IPS-18a (cell line): ENCODE measurements at regions not wholly inside any gene's neighbourhood (a gene's known extent, or its start where the extent isn't known, plus 50 kb on each side); places are given as distances from the start of the nearest gene placed in this dataset.

Source experiments
- H3K27ac ChIP-seq: one replicate; pipeline ENCODE4 v1.5.1; 2013; ENCODE audit warnings: low read length
- H3K27me3 ChIP-seq: one replicate; pipeline ENCODE4 v1.6.1; 2013; ENCODE audit warnings: mild to moderate bottlenecking, low read length; ENCODE audit not compliant: control insufficient read depth, insufficient read depth
- H3K36me3 ChIP-seq: one replicate; pipeline ENCODE4 v1.6.1; 2013; ENCODE audit warnings: low read depth, low read length; ENCODE audit not compliant: control insufficient read depth
- H3K4me1 ChIP-seq: one replicate; pipeline ENCODE4 v1.6.1; 2013; ENCODE audit warnings: low read depth, low read length; ENCODE audit not compliant: control insufficient read depth
- H3K4me3 ChIP-seq: one replicate; pipeline ENCODE4 v1.5.1; 2013; ENCODE audit warnings: low read length
- H3K9ac ChIP-seq: one replicate; pipeline ENCODE4 v1.6.1; 2013; ENCODE audit warnings: mild to moderate bottlenecking, low read length, moderate library complexity
- H3K9me3 ChIP-seq: one replicate; pipeline ENCODE4 v1.6.1; 2013; ENCODE audit warnings: low read depth, low read length; ENCODE audit not compliant: control insufficient read depth

DNA sequence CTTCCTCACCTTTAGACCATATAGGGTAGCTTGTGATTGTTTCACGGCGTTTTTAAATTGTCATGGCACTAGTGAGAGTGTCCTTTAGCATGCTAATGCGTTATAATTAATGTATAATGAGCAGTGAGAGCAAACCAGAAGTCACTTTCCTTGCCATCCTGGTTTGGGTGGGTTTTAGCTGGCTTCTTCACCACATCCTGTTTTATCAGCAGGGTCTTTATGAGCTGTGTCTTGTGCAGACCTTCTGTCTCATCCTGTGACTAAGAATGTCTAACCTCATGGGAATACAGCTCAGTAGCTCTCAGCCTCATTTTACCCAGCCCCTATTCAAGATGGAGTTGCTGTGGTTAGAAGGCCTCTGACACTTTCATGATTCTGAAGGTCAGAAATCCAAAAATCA, 370.9 kb upstream of the RBFOX1 start:
- no peaks in the 10 kb centered on the region for H3K4me1 ChIP-seq
- H3K9me3 ChIP-seq, result peaks cover 2% of the 10 kb centered on the region
- no peaks in the 10 kb centered on the region for H3K36me3 ChIP-seq
- H3K9ac ChIP-seq, result no peak overlapping the region
- H3K27ac ChIP-seq, result no peak overlapping the region
- no peak overlapping the region for H3K4me3 ChIP-seq
- H3K27me3 ChIP-seq, result no peaks in the 10 kb centered on the region

DNA sequence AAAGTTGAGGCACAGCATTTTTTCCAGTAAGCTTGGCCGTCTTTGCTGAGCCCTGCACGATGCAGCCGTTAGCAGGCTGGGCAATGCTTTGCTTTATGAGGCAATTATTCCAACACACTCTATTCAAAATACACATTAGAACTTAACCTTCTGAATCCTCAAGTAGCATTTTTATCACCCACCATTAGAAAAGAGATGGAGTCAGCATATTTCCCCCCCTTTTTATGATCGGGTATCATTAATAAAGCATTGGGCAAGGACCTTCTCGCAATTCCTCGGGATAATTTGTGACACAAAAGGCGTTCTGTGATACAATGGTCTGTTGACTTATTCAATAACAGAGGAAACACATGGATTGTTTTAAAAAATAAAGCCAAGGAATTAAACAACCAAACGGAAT, 374.5 kb upstream of the RBFOX1 start:
- H3K4me3 ChIP-seq, result no peak overlapping the region
- no peaks in the 10 kb centered on the region for H3K4me1 ChIP-seq

GRCh38 chr16:6957681-6958080, 375.0 kb upstream of the RBFOX1 start:
- peaks cover 6% of the 10 kb centered on the region for H3K9me3 ChIP-seq

More for the DNA sequence above, 374.5 kb upstream of the RBFOX1 start:
- Histone ChIP-seq H3K36me3 (no peaks in the 10 kb centered on the region), H3K9me3 (peaks cover 4% of the 10 kb centered on the region), H3K27ac (no peak overlapping the region), H3K9ac (no peak overlapping the region), H3K27me3 (no peaks in the 10 kb centered on the region)

GRCh38 chr16:6956511-6956910, 376.1 kb upstream of the RBFOX1 start:
- Histone ChIP-seq H3K4me3 (no peak overlapping the region), H3K4me1 (no peaks in the 10 kb centered on the region), H3K9me3 (peaks cover 6% of the 10 kb centered on the region), H3K27me3 (no peaks in the 10 kb centered on the region), H3K27ac (no peak overlapping the region), H3K9ac (no peak overlapping the region), H3K36me3 (no peaks in the 10 kb centered on the region)

More at GRCh38 chr16:6957681-6958080, 375.0 kb upstream of the RBFOX1 start:
- no peak overlapping the region for H3K9ac ChIP-seq
- no peaks in the 10 kb centered on the region for H3K27me3 ChIP-seq
- no peaks in the 10 kb centered on the region for H3K36me3 ChIP-seq
- H3K4me3 ChIP-seq, result no peak overlapping the region
- no peak overlapping the region for H3K27ac ChIP-seq
- no peaks in the 10 kb centered on the region for H3K4me1 ChIP-seq

GRCh38 chr16:6955303-6955702, 377.3 kb upstream of the RBFOX1 start:
- Histone ChIP-seq H3K27ac (no peak overlapping the region), H3K36me3 (no peaks in the 10 kb centered on the region), H3K27me3 (no peaks in the 10 kb centered on the region), H3K4me1 (no peaks in the 10 kb centered on the region), H3K9ac (no peak overlapping the region), H3K9me3 (peaks cover 6% of the 10 kb centered on the region), H3K4me3 (no peak overlapping the region)

DNA sequence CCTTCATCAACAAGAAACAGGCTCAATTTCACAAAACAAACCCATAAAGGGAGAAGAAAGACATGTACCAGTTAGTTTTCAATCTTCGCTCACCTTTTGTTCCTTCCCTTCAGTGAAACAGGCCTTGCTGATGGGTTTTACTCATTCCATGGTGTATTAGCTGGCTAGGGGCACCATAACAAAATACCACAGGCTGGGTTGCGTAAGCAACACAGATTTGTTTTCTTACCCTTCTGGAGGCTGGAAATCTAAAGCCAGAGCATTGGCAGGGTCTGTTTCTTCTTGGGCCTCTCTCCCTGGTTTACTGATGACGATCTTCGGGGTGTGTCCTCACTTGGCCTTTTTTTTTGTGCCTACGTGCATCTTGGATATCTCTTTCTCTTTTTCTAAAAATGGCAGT, 383.4 kb upstream of the RBFOX1 start:
- Histone ChIP-seq H3K9ac (no peak overlapping the region), H3K36me3 (no peaks in the 10 kb centered on the region), H3K4me1 (no peaks in the 10 kb centered on the region), H3K9me3 (peaks cover 2% of the 10 kb centered on the region), H3K27ac (no peak overlapping the region), H3K4me3 (no peak overlapping the region), H3K27me3 (no peaks in the 10 kb centered on the region)

DNA sequence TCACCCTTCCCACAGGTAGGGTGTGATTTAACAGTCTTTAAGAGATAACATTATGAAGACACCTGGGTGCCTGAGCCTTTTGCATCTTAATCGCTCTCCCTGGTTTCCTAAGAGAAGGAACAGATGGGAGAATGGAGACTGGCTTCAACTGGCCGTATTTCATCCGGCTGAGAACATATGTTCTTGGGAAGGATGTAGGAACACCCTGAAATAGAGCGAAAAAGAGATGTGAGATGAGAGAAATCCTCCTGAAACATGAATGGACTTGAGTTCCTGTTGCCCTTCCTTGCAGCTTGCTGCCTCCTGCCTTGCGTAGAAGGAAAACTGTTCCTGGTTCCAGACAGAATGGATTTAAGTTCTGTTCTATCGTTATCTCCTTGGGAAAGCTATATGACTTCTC, 385.4 kb upstream of the RBFOX1 start:
- no peaks in the 10 kb centered on the region for H3K9me3 ChIP-seq
- no peak overlapping the region for H3K4me3 ChIP-seq
- H3K4me1 ChIP-seq, result no peaks in the 10 kb centered on the region
- H3K9ac ChIP-seq, result no peak overlapping the region
- no peak overlapping the region for H3K27ac ChIP-seq
- no peaks in the 10 kb centered on the region for H3K27me3 ChIP-seq
- no peaks in the 10 kb centered on the region for H3K36me3 ChIP-seq

DNA sequence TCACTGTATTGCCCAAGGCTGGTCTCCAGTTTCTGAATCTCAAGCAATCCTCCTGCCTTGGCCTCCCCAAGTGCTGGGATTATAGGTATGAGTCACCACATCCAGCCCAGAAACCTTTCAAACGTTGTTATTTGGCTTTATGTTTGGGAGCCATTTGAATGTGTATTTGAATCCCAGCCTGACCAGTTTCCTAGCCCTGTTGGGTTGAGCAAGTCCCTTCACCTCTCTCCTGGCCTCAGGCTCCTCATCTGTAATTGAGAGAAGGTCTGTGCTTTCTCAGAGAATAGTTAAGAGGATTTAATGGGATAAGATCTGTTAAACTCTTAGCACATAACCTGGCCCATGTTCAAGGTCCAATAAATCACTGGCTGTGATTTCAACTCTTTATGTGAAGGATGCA, 385.8 kb upstream of the RBFOX1 start:
- Histone ChIP-seq H3K27me3 (no peaks in the 10 kb centered on the region), H3K9me3 (no peaks in the 10 kb centered on the region), H3K4me1 (no peaks in the 10 kb centered on the region), H3K36me3 (no peaks in the 10 kb centered on the region), H3K27ac (no peak overlapping the region), H3K9ac (no peak overlapping the region), H3K4me3 (no peak overlapping the region)

GRCh38 chr16:6946106-6946505, 386.5 kb upstream of the RBFOX1 start:
- Histone ChIP-seq H3K27me3 (no peaks in the 10 kb centered on the region), H3K4me3 (no peak overlapping the region), H3K4me1 (no peaks in the 10 kb centered on the region), H3K9ac (no peak overlapping the region), H3K27ac (no peak overlapping the region), H3K36me3 (no peaks in the 10 kb centered on the region), H3K9me3 (no peaks in the 10 kb centered on the region)

- H3K36me3 ChIP-seq, result no peaks in the 10 kb centered on the region
These were observed 391.7 kb upstream of the RBFOX1 start for GRCh38 chr16:6940968-6941367.

DNA sequence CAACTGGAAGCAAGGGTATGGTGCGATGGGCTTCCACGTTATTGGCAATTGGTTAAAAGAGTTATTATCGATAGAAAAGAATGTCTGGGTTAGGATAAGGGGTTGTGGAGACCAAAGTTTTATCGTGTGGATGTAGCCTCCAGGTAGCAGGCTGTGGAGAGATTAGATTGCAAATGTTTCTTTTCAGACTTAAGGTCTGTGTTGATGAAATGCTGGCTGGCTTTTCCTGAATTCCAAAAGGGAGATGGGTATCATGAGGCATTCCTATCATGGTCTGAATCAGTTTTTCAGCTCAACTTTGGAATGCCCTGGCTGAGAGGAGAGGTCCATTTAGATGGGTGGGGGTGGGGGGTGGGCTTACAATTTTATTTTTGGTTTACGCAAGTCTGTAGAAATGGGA, 395.0 kb upstream of the RBFOX1 start:
- Histone ChIP-seq H3K4me3 (no peak overlapping the region), H3K27me3 (no peaks in the 10 kb centered on the region), H3K4me1 (no peaks in the 10 kb centered on the region), H3K9ac (no peak overlapping the region), H3K36me3 (no peaks in the 10 kb centered on the region), H3K9me3 (peaks cover 4% of the 10 kb centered on the region), H3K27ac (no peak overlapping the region)

More at GRCh38 chr16:6940968-6941367, 391.7 kb upstream of the RBFOX1 start:
- no peak overlapping the region for H3K27ac ChIP-seq
- H3K27me3 ChIP-seq, result no peaks in the 10 kb centered on the region
- no peaks in the 10 kb centered on the region for H3K4me1 ChIP-seq
- no peak overlapping the region for H3K9ac ChIP-seq
- no peaks in the 10 kb centered on the region for H3K9me3 ChIP-seq
- H3K4me3 ChIP-seq, result no peak overlapping the region

GRCh38 chr16:6932871-6933385, 399.7 kb upstream of the RBFOX1 start:
- Histone ChIP-seq H3K27ac (no peak overlapping the region), H3K36me3 (no peaks in the 10 kb centered on the region), H3K4me1 (no peaks in the 10 kb centered on the region)

More at GRCh38 chr16:6932871-6933385, 399.7 kb upstream of the RBFOX1 start:
- peaks cover 4% of the 10 kb centered on the region for H3K9me3 ChIP-seq
- H3K9ac ChIP-seq, result no peak overlapping the region
- H3K4me3 ChIP-seq, result no peak overlapping the region
- H3K27me3 ChIP-seq, result no peaks in the 10 kb centered on the region
